Stimulated activated naive CD4-positive, alpha-beta T cell (primary cell): ENCODE measurements at regions not wholly inside any gene's neighbourhood (a gene's known extent, or its start where the extent isn't known, plus 50 kb on each side); places are given as distances from the start of the nearest gene placed in this dataset.
"Not testable (repeated sequence)": the region's sequence is repeated elsewhere in the genome, so short reads cannot be mapped to it uniquely, and the experiment has no call there.

Experiments
- DNase-seq, 6 experiments: peaks; one replicate each; lab custom pipeline; 2025; lab: John Stamatoyannopoulos, UW

DNA sequence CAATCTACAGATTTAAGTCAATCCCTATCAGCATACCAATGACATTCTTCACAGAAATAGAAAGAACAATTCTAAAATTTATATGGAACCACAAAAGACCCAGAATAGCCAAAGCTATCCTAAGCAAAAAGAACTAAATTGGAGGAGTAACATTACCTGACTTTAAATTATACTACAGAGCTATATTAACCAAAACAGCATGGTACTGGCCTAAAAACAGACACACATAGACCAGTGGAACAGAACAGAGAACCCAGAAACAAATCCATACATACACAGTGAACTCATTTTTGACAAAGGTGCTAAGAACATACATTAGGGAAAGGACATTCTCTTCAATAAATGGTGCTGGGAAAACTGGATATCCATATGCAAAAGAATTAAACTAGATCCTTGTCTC lies 68.6 kb upstream of the HES1 start:
- DNase-seq = not testable (repeated sequence)

DNA sequence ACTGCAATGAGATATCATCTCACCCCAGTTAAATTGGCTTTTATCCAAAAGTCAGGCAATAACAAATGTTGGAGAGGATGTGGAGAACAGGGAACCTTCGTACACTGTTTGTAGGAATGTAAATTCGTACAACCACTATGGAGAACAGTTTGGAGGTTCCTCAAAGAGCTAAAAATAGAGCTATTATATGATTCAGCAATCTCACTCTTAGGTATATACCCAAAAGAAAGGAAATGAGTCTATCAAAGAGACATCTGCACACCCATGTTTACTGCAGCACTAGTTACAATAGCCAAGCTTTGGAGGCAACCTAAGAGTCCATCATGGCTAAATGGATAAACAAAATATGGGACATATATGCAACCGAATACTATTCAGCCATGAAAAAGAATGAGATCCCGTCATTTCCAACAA lies 68.0 kb upstream of the HES1 start:
- DNase-seq = no peak

DNA sequence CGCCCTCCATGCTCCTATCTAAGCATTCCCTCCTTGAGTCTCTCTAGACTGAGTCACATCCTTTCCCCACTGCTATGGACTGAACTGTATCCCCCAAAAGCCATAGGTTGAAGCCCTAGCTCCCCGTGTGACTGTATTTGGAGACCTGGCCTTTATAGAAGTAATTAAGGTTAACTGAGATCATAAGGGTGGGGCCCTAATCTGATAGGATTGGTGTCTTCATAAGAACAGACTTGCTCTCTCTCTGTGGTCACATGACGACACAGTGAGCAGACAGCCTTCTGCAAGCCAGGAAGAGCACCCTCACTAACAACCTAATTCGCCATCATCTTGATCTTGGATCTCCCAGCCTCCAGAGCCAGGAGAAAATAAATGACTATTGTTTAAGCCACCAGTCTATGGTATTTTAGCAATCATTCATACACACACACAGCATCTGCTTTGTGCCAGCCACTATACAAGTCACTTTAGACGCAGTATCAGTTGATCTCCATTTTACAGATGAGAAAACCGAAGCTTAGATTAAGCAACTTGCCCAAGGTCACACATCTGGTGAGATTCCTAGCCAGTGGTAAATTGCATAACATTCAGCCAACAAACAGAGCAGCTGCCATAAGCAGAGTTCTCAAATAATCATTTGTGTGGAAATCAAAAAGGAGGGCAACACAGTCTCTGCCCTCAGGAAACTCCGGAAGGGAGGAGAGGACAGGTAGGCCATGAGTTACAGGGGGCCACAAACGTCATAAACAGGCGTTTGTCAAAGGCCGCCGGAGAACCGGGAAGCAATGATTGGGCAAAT lies 66.3 kb upstream of the HES1 start:
- DNase-seq = no peak

DNA sequence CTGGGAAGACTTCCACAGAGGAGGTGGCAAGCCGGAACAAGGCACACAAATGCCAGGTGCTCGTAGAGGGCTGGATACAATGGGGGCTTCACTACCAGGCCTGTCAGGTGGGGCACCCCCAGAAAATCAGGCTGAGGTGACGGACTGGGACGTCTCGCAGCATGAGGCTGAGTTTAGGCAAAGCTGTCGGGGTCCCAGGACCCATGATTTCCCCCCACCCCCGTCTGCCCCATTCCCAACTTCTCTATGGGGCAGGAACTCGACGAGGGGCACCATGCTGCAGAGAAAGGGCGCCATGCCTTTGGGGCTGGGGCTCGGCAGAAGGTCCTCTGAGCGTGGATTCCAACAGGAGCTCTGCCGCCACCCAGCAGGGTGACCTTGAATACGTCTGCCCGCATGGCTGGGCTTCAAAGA lies 65.7 kb upstream of the HES1 start:
- DNase-seq = no peak

DNA sequence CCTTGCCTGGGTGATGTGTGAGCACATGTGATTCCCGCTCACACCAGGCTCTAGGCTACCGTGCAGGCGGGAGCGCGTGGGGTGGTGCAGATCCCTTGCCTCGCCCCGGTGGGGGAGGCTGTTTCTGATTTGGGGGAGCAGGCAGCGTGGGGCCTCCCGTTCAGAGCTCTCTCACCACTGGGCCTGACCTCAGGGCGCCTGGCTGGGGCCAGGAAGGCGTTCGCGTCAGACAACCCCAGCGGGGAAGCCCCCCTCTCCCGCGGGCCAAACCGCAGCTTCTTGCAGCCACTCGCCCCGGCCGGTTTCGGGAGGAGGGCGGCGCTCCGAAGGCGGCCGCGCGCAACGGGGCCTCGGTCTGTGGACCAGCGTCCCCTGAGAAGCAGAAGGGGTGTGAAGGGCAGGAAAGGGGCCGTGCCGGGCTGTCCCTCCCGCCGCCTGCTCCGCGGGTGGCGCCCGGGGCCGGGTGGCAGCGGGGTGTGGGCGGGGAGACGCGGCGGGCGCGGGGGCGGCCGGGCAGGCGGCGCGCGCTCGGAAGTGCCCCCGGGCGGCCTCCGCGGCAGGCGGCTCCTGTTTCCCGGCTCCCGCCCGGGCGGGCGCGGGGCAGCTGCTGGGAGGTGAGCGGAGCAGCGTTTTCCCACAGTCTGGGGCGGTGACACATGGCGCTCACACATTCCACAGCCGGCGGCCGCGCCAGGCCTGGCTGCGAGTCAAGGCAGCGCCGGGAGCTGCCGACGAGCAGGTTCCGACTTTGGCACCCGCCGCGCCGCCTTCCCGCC lies 65.1 kb upstream of the HES1 start:
- peak; percentile 25 to 65 (median 42) for DNase-seq

DNA sequence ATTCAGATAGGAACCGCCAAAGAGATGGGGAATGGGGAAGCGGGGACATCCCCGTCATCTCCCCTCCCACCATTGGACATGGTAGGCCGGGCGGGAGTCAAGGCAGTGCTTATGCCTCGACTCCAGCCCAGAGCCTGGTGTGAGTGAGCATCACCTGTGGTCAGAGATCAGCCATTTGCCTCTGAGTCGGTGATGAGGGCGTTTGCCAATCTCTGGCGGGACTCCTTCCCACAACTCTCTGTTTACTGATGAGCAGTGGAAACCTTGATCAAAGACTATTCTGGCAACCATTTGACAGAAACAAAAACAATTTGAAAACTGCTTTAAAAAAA lies 63.9 kb upstream of the HES1 start:
- no peak for DNase-seq

DNA sequence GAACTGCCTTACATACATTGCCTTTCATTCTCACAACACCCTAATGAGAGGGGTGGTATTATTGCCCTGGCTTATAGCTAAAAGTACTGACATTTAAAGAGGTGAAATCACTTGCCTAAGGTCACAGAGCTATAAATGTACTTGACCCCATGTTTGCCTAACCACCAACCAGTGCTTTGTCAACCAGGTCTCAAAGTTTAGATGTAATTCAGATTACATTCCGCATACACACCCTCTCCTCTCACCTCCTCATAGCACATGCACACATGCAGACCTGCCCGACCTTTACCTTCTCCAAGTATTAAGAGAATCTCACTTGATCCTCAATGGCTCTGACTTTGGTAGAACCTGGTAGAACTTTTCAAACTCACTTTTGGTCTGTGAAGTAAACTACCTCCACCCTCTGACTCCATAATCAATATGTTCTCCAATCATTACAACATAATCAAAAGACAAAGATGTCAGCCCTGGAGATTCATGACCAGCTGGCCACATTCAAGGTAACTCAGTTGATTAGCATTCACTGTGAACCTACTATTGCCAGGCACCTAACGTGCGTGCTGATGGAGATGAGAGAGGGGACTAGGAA lies 63.2 kb upstream of the HES1 start:
- no peak for DNase-seq

DNA sequence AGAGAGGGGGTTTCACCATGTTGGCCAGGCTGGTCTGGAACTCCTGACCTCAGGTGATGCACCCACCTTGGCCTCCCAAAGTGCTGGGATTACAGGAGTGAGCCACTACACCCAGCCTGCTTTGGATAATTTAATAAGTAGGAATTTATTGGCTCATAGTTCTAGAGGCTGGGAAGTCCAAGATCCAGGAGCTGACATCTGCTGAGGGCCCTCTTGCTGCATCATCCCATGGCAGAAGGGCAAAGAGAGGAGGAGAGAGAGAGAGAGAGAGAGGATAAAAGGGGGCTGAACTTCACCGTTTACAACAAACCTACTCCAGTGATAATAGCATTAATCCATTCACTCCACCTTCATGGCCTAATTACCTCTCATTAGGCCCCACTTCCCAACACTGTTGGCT lies 62.0 kb upstream of the HES1 start:
- DNase-seq = no peak

DNA sequence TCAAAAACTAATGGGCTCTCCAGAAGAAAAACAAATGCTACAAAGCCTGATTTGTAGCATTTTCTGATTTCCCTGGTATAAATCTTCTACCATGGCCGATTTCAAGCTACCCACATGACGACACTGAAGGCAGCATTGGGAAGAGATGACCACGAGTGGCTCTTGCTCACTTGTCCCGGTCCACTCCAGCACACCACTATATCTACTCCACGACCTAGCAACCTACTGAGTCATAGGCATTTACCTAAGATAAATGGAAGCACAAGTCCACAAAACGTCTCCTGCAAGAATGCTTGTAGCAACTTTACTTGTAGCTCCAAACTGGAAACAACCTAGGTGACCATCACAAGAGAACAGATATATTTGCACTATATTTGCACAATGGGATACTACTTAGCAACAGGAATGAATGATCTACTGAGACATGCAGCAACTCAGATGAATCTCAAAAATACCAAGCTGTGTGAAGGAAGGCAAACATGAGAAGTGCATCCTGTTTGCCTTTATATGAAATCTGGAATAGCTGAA lies 60.8 kb upstream of the HES1 start:
- no peak for DNase-seq

DNA sequence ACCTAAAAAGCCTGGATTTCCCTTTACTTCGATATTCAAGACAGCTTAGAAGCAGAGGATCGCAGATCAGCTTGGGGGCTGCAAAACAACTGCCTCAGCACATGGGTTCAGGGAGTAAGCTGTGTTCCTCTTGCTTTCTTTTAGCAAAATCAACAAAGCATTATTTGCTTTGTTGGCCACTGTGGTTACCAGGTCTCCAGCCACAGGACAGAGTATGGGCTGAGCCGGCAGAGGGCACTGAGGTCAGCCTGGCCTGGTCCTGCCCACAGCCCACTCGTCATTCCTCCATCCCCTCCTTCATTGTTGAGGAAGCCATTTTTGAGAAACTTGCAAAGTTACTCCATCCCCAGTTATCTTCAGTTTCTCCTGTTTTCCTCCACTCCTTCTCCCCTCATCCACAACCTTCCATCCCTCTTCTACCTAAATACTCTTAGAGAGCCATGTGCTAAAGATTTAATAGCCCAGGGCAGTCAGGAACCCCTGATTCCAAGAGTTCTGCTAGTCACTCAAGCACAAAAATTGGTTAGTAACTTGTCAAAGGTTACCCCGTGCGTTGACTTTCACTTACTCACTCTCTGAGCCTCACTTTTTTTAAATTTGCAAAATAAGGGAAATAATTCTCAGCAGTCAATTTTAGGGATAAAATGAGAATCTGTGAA lies 60.0 kb upstream of the HES1 start:
- no peak for DNase-seq

DNA sequence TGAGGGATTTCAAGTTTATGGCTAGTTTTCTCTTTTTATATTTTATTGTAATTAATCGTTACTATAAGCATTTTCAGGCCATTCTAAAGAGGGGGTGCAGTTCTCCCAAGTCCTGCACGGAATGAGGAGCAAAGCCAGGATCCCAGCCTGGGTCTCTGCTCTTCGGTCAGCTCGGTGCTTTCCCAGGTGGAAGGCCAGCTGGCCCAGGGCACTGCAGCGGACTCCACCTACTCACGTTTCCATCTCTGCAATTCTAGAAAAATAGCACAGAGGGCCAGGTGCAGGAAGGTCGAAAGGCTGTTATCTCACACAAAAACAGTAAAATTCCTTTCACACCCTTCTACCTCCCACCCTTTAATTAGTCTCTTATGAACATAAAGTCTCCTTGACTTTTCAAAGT lies 59.5 kb upstream of the HES1 start:
- DNase-seq = no peak

DNA sequence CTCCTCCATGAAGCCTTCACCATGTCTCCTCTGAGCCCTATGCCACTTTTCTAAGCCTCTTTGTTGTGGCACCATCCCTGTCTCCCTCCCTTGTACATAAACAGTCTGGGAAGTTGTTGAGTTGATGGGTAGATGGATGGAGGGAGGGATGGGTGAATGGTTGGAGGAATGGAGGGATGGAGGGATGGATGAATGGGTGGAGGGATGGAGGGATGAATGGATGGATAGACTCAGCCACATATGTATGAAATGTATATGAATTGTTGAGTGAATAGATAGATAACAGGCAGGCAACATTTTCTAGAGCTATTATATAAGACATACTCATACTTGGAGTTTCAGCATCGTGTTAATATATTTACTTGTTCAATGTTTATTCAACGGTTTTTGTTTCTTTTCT lies 58.3 kb upstream of the HES1 start:
- no peak for DNase-seq

DNA sequence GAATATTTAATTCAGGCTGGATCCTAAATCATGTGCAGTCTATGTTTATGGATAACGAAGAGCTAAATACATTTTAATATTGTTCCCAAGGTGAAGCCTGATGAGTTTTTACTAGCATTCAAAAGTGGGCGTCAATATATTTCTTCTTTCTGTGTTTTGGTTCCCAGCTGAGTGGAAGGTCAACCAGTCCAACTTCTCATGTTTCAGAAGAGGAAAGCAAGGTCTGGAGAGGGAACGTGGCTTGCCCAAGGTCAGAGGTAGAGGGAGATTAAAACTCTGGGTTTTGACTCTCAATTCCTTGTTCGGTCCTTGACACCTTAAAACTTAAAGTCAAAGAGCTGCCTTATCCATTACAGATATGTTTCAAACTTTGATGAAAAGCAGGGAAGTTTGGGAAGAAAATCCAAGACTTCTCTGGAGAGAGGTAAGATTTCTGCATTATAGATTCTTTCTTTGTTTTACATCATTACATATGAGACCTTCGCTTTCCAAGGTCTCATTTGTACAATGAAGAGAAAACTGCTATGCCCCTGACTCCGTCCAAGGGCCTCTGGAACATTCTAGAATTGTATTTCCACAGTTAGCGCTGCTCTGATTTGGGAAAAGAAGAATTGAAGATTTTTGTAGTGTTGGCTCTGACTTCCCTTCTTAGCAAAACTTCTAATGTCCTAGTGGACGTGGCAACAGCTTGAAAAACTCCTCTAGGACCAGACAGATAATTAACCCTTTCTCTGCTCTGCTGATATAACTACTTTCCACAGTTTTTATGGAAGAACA lies 57.7 kb upstream of the HES1 start:
- no peak for DNase-seq

DNA sequence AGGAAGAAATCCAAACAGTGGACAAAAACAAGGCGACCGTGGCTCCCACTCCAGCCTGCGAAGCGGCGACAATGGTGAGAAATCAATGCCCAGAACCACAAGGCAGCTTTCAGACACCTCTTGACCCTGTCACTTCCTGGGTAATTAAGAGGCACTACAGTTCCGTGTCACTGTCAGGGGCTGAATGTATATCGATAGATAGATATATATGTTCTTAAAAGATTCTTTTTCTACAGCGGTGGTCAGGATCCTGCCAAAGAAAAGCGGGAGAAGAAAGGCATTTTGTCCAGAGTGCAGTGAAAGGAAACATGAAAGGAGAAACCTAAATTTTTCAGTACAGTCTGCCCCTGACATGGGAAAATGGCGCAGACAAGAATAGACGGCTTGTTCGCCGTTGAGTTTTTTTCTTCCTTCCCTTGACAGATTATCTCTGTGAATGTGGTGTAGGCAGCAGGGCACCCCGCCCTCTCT lies 56.2 kb upstream of the HES1 start:
- DNase-seq = no peak

DNA sequence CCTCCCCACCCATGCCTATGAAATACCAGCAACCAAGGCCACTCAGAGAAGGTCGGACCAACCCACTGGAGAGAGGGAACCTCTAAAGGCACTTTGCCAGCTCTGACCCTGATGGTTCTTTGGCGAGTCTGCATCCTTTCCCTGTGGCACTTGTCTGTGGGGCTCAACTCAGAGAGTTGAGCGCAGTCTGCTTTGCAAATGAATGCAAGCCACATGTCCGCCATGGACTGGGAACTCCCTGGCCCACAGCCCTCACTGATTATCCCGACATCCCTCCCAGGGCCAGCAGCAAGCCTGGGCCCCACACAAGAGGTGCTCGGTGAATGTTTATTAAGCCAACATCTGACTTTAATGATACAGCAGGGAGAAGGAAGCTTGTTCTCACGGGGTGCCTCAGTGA lies 55.5 kb upstream of the HES1 start:
- no peak for DNase-seq

DNA sequence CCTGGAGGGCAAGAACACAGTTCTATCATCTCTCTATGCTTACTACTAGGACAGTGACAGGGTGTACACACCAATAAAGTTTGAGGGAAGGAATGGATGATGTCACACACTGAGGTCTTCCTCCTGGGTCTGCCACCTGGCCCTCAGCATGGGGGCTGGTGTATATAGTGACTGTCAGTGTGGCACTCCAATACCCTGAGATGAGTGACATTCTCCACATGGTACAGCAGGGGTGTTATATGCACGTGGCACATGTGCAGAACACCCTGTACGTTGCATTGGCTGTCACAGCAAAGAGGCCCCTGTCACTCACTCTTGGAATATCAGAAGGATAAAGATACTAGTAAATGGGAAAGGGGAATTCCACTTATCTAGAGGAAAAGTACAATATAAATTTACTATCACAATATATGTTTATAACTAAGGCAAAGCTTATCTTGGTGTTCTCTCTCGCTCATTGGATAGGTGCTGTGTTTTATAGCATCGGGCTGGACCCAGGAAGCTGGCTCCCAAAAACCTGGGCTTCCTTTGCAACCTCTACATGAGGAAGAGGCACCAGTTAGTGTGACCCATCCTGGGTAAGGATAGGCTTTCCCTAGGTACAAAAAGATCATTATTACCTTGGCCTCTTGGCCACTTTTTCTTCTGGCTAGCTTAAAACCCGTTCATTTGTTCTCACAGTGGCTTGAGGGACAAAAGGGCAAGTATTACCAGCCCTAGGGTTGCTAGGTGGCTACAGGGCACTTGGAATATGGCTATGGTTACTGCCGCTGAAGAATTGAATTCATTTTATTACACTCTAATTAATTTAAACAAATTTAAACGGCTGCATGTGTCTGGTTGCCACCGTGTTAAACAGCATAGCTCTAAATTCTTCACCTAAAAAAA lies 54.8 kb upstream of the HES1 start:
- DNase-seq = no peak

DNA sequence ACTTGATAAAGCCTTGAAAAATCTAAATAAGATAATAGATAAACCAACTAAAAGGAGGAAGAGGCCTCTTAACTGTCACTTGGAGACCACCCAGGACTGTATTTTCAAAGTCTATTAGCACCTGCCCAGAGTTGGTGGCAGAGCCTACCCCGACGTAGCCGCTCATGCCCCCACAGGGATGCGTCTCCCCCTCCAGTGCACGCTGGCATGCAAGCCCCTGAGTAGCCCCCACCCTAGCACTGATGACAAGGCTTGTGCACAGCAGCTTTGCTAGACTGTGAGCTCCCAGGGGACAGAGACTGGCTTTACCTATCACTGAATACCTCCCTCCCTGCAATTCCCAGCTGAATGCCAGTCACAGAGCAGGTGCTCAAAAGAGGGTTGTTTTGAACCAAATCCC lies 54.1 kb upstream of the HES1 start:
- no peak for DNase-seq

DNA sequence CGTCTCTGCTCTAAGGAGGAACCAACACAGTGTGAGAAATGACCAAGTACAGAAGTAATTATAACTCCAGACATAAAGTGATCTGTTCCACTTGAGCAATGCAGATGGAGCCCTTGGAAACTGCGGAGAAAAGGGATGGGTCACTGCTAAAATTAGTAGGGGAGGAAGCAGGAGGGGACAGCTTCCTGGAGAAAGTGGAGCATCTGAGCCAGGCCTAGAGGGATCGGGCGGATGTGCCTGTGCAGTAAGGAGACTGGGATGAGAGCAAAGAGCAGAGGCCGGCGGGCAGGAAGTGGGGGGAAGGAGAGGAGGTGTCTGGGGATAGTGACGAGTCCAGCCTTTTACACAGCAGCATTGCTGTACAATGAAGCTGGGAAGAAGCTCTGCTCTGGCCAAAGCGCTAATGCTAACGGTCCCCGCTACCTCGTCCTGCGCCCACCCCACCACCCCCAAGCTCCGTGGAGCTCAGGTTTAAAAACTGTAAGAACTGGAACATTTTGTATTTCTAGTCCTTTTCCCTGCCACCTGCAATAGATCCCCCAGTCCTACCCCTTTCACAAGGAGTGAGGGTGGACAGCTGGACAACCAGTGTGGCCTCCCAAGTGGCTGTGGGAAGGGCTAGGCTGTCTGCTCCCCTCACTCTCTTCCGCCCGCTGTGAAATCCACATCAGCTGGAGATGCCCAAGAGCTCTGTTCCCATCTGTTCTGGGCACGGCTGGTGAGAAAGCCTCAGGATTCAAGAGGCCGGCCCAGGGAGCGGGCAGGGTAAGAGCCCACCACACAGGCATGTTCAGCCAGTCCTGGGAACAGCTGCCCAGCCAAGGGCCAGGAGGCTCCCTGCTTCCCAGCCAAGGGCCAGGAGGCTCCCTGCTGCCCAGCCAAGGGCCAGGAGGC lies 53.0 kb upstream of the HES1 start:
- DNase-seq = no peak

DNA sequence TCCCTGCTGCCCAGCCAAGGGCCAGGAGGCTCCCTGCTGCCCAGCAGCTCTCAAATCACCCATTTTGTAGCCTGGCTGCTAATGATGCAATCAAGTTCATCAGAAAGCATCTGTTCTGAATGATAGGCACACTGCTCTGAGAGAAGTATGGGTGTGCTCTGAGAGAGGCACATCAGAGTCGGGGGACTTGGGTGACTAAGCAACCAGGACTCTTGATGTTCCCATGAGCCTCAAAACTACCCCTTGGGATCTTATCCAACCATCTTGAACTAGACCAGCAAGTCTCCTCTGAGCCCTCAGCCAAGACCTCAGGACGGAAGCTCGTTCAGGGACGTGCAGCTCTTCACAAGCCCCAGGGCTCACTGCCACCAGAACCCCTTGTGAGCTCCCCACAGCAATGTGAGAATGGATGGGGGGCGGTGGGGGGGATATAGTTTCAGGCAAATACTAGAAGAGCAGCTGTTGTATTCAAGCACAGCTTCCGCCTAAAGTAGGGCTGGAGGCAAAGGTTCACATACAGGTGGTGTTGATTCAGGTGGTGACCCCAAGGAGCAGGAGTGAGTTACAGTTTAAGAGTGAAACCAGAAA lies 52.2 kb upstream of the HES1 start:
- DNase-seq = no peak
